ENCODE measurements at regions not wholly inside any gene's neighbourhood (a gene's known extent, or its start where the extent isn't known, plus 50 kb on each side); places are given as distances from the start of the nearest gene placed in this dataset.

- no peak overlapping the region for H3K4me3 ChIP-seq (ENCODE audit: low read depth, low read length)
- no peak for TF ChIP-seq CTCF (IDR thresholded peaks at IDR 0.05; ENCODE audit: borderline replicate concordance, insufficient read depth, low read depth, low read length)
These were observed 699.9 kb downstream of the C12orf50 start for GRCh38 chr12:87329076-87329863.

GRCh38 chr12:87323369-87323768, 705.8 kb downstream of the C12orf50 start:
- TF ChIP-seq CTCF (IDR thresholded peaks at IDR 0.05; ENCODE audit: borderline replicate concordance, insufficient read depth, low read depth, low read length): no peak
- no peak overlapping the region for H3K4me3 ChIP-seq (ENCODE audit: low read depth, low read length)

GRCh38 chr12:87320724-87321123, 708.5 kb downstream of the C12orf50 start:
- no peak overlapping the region for H3K4me3 ChIP-seq (ENCODE audit: low read depth, low read length)
- TF ChIP-seq CTCF (IDR thresholded peaks at IDR 0.05; ENCODE audit: borderline replicate concordance, insufficient read depth, low read depth, low read length): no peak

GRCh38 chr12:87317302-87317701, 711.9 kb downstream of the C12orf50 start:
- TF ChIP-seq CTCF (IDR thresholded peaks at IDR 0.05; ENCODE audit: borderline replicate concordance, insufficient read depth, low read depth, low read length): no peak
- no peak overlapping the region for H3K4me3 ChIP-seq (ENCODE audit: low read depth, low read length)

GRCh38 chr12:87311206-87311605, 718.0 kb downstream of the C12orf50 start:
- H3K4me3 ChIP-seq (ENCODE audit: low read depth, low read length): no peak overlapping the region
- TF ChIP-seq CTCF (IDR thresholded peaks at IDR 0.05; ENCODE audit: borderline replicate concordance, insufficient read depth, low read depth, low read length): no peak

GRCh38 chr12:87310126-87310525, 719.1 kb downstream of the C12orf50 start:
- H3K4me3 ChIP-seq (ENCODE audit: low read depth, low read length): no peak overlapping the region
- TF ChIP-seq CTCF (IDR thresholded peaks at IDR 0.05; ENCODE audit: borderline replicate concordance, insufficient read depth, low read depth, low read length): no peak

GRCh38 chr12:87305481-87305880, 723.7 kb downstream of the C12orf50 start:
- no peak for TF ChIP-seq CTCF (IDR thresholded peaks at IDR 0.05; ENCODE audit: borderline replicate concordance, insufficient read depth, low read depth, low read length)
- H3K4me3 ChIP-seq (ENCODE audit: low read depth, low read length): no peak overlapping the region

Measured in GM12875 (cell line).